Neural crest cell (in vitro differentiated cells): ENCODE measurements at regions not wholly inside any gene's neighbourhood (a gene's known extent, or its start where the extent isn't known, plus 50 kb on each side); places are given as distances from the start of the nearest gene placed in this dataset.

ENCODE experiments used
- DNase-seq: peaks from one replicate; pipeline ENCODE4 v3.0.0; 2021; ENCODE audit warnings: low read depth, mixed read lengths, low spot score
- H3K27ac Mint-ChIP-seq: one replicate; pipeline ENCODE4 v1.8.0; 2021; ENCODE audit warnings: mild to moderate bottlenecking, mixed read lengths; ENCODE audit not compliant: unreplicated experiment
- H3K27me3 Mint-ChIP-seq: 2 replicates; pipeline ENCODE4 v1.8.0; 2021; ENCODE audit warnings: low read depth, mild to moderate bottlenecking, mixed read lengths
- H3K36me3 Mint-ChIP-seq: 2 replicates; pipeline ENCODE4 v1.8.0; 2021; ENCODE audit warnings: low read depth, mild to moderate bottlenecking, mixed read lengths
- H3K4me1 Mint-ChIP-seq: 2 replicates; pipeline ENCODE4 v1.8.0; 2021; ENCODE audit warnings: mixed read lengths
- H3K4me3 Mint-ChIP-seq: one replicate; pipeline ENCODE4 v1.8.0; 2021; ENCODE audit warnings: mild to moderate bottlenecking, mixed read lengths
- H3K9me3 Mint-ChIP-seq: 2 replicates; pipeline ENCODE4 v1.8.0; 2021; ENCODE audit warnings: mixed read lengths
- TF ChIP-seq, protein P1 (sequence below): fragments of 200-600 bp; sonication (generic); conservative IDR thresholded peaks from 2 replicates; pipeline ENCODE4 v1.5.0; 2021; ENCODE audit warnings: antibody characterized with exemption, mild to moderate bottlenecking

- Mint-ChIP-seq H3K9me3 (peaks cover 2% of the 10 kb centered on the region), H3K4me1 (no peaks in the 10 kb centered on the region), H3K4me3 (no peak overlapping the region), H3K27me3 (peaks cover under 1% of the 10 kb centered on the region), H3K36me3 (no peaks in the 10 kb centered on the region), H3K27ac (no peak overlapping the region)
- DNase-seq = no peak
- TF ChIP-seq, protein P1, sequence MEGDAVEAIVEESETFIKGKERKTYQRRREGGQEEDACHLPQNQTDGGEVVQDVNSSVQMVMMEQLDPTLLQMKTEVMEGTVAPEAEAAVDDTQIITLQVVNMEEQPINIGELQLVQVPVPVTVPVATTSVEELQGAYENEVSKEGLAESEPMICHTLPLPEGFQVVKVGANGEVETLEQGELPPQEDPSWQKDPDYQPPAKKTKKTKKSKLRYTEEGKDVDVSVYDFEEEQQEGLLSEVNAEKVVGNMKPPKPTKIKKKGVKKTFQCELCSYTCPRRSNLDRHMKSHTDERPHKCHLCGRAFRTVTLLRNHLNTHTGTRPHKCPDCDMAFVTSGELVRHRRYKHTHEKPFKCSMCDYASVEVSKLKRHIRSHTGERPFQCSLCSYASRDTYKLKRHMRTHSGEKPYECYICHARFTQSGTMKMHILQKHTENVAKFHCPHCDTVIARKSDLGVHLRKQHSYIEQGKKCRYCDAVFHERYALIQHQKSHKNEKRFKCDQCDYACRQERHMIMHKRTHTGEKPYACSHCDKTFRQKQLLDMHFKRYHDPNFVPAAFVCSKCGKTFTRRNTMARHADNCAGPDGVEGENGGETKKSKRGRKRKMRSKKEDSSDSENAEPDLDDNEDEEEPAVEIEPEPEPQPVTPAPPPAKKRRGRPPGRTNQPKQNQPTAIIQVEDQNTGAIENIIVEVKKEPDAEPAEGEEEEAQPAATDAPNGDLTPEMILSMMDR = no peak
Observed at GRCh38 chr2:155332016-155332415, 633.5 kb downstream of the KCNJ3 start.

DNA sequence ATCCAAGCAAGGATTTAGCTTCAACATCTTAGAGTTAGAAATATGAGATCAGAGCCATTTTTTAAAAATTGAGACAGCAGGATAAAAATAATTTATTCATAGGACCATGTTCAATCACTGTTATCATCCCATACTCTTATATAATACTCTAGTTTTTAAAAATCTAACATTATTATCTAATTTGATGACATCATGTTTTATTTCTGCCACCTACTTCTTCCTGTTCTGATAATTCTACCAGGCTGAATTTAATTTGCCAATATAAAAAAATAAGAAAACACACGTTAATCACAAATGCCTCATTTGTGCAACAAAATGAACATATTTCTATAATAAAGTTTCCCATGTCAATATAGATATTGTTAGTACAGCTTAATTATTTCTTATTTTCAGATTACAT, 621.7 kb downstream of the KCNJ3 start:
- no peak for DNase-seq
- Mint-ChIP-seq H3K36me3 (no peaks in the 10 kb centered on the region), H3K27me3 (peaks cover 8% of the 10 kb centered on the region), H3K4me1 (no peaks in the 10 kb centered on the region), H3K9me3 (no peaks in the 10 kb centered on the region), H3K27ac (no peak overlapping the region), H3K4me3 (no peak overlapping the region)
- TF ChIP-seq, protein P1 = no peak

- Mint-ChIP-seq H3K4me1 (no peaks in the 10 kb centered on the region), H3K36me3 (no peaks in the 10 kb centered on the region), H3K9me3 (no peaks in the 10 kb centered on the region), H3K27me3 (peaks cover 8% of the 10 kb centered on the region), H3K27ac (no peak overlapping the region), H3K4me3 (no peak overlapping the region)
- DNase-seq = no peak
- TF ChIP-seq, protein P1 = no peak
Observed at GRCh38 chr2:155318710-155319109, 620.2 kb downstream of the KCNJ3 start.

DNA sequence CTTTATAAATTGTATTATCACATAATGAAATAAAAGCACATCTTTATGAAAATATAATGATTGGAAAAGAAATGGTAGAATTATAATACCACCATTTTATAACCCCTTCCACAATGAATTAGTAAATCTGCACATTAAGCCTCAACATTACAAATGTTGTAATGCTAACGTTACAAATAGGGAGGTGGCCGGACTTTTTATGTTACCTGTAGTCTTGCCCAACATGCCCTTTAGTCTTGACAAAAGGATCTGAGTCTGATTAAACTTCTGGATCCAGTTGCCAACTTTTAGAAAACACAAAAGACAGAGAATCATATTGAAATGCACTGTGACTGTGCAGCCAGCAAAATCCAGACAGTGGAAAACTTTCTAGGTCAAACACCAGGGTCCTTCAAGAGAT, 617.3 kb downstream of the KCNJ3 start:
- TF ChIP-seq, protein P1 = no peak
- H3K27me3 Mint-ChIP-seq = peaks cover 8% of the 10 kb centered on the region
- DNase-seq = no peak
- H3K9me3 Mint-ChIP-seq = no peaks in the 10 kb centered on the region
- H3K27ac Mint-ChIP-seq = no peak overlapping the region
- no peaks in the 10 kb centered on the region for H3K36me3 Mint-ChIP-seq
- H3K4me3 Mint-ChIP-seq = no peak overlapping the region
- H3K4me1 Mint-ChIP-seq = no peaks in the 10 kb centered on the region

DNA sequence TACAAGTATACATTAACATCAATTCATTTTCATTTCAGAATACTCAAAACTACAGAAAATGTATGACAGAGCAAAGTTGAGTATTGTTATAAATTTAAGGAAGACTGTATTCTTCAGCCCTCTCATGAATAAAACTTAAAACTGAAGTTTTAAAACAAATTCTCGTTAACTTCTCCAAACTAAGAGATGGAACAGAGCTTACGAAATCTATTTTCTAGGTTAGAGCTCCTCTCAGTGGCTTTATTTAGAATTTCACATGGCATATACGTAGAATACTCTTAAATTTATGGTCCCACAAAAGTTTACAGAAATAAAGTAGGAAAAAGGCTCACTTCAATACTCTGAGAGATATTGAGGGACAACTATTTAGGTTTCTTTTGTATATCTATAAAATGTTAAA, 612.1 kb downstream of the KCNJ3 start:
- no peak for DNase-seq
- no peak overlapping the region for H3K4me3 Mint-ChIP-seq
- no peak overlapping the region for H3K27ac Mint-ChIP-seq
- TF ChIP-seq, protein P1 = peak; percentile 81
- no peaks in the 10 kb centered on the region for H3K9me3 Mint-ChIP-seq
- no peaks in the 10 kb centered on the region for H3K4me1 Mint-ChIP-seq
- no peaks in the 10 kb centered on the region for H3K36me3 Mint-ChIP-seq
- H3K27me3 Mint-ChIP-seq = no peaks in the 10 kb centered on the region

- Mint-ChIP-seq H3K4me3 (no peak overlapping the region), H3K4me1 (no peaks in the 10 kb centered on the region), H3K36me3 (no peaks in the 10 kb centered on the region), H3K27me3 (no peaks in the 10 kb centered on the region), H3K27ac (no peak overlapping the region), H3K9me3 (no peaks in the 10 kb centered on the region)
- DNase-seq = no peak
- TF ChIP-seq, protein P1 = no peak
Observed at GRCh38 chr2:155309483-155309882, 611.0 kb downstream of the KCNJ3 start.
